H1 (cell line): ENCODE measurements at regions not wholly inside any gene's neighbourhood (a gene's known extent, or its start where the extent isn't known, plus 50 kb on each side); places are given as distances from the start of the nearest gene placed in this dataset.

Experiments used
- CTCF ChIA-PET: fragments of 300-600 bp; sonication (Branson Sonifier 250); formaldehyde crosslinking; loops from one replicate; lab custom pipeline; 2021; ENCODE audit not compliant: partially characterized antibody; lab: Charles Lee
- POLR2A ChIA-PET: fragments of 300-600 bp; sonication (Branson Sonifier 250); formaldehyde crosslinking; loops from one replicate; lab custom pipeline; 2021; ENCODE audit warnings: inconsistent platforms; ENCODE audit not compliant: partially characterized antibody; lab: Charles Lee
- DNase-seq, 2 experiments: peaks; one replicate each; pipeline versions ENCODE4 v3.0.0 to v3.0.0-alpha.2; 2010 to 2022; ENCODE audit warnings: low spot score in 2 of 2, low read depth in 1 of 2, mixed read lengths in 1 of 2
- FAIRE-seq: peaks from 2 replicates; lab custom pipeline; 2011; peaks lifted over from hg19 to GRCh38; lab: Jason Lieb, UNC
- H2AFZ ChIP-seq: 2 replicates; pipeline ENCODE4 v1.8.1; 2012; ENCODE audit warnings: low read length, inconsistent platforms
- H2AK5ac ChIP-seq: 2 replicates; pipeline ENCODE4 v1.6.1; 2013; ENCODE audit warnings: low read depth, low read length
- H2BK120ac ChIP-seq: replicated peaks from 2 replicates; pipeline ENCODE3; 2013; ENCODE audit warnings: low read depth, low read length, inconsistent platforms
- H2BK12ac ChIP-seq: 2 replicates; pipeline ENCODE4 v1.6.1; 2013; ENCODE audit warnings: low read depth, low read length
- H2BK15ac ChIP-seq: 2 replicates; pipeline ENCODE4 v1.6.1; 2013; ENCODE audit warnings: low read length
- H2BK20ac ChIP-seq: 2 replicates; pipeline ENCODE4 v1.6.1; 2013; ENCODE audit warnings: low read length
- H2BK5ac ChIP-seq: 2 replicates; pipeline ENCODE4 v1.6.1; 2013; ENCODE audit warnings: low read depth, low read length
- H3K14ac ChIP-seq: 2 replicates; pipeline ENCODE4 v1.6.1; 2013; ENCODE audit warnings: inconsistent platforms; ENCODE audit not compliant: insufficient read length
- H3K18ac ChIP-seq: 2 replicates; pipeline ENCODE4 v1.6.1; 2013; ENCODE audit warnings: low read length; ENCODE audit errors: extremely low read depth
- H3K23ac ChIP-seq: 2 replicates; pipeline ENCODE4 v1.6.1; 2013; ENCODE audit warnings: inconsistent platforms; ENCODE audit not compliant: insufficient read length
- H3K23me2 ChIP-seq: 2 replicates; pipeline ENCODE4 v1.6.1; 2013; ENCODE audit warnings: low read depth, low read length
- H3K27ac ChIP-seq: 2 replicates; pipeline ENCODE4 v1.6.1; 2011; ENCODE audit warnings: low read depth, low read length, inconsistent platforms
- H3K27me3 ChIP-seq, 4 experiments: replicated peaks in 1 of 4; 1 replicate in 1 of 4; 2 replicates in 3 of 4; pipeline versions ENCODE4 v1.6.1 to v1.8.1; 2011 to 2013; ENCODE audit warnings: low read length in 3 of 4, mild to moderate bottlenecking in 3 of 4, inconsistent platforms in 2 of 4, mixed read lengths in 2 of 4, moderate library complexity in 1 of 4; ENCODE audit not compliant: control insufficient read depth in 3 of 4, insufficient read depth in 3 of 4; ENCODE audit errors: extremely low read depth in 1 of 4
- H3K36me3 ChIP-seq, 4 experiments: 2 replicates each; pipeline versions ENCODE4 v1.6.1 to v1.8.1; 2011 to 2013; ENCODE audit warnings: mild to moderate bottlenecking in 4 of 4, low read length in 3 of 4, moderate library complexity in 2 of 4, control low read depth in 1 of 4, inconsistent platforms in 1 of 4; ENCODE audit not compliant: insufficient read depth in 4 of 4, control insufficient read depth in 2 of 4
- H3K4ac ChIP-seq: replicated peaks from 2 replicates; pipeline ENCODE3; 2013; ENCODE audit warnings: low read length, low read depth, mixed read lengths, inconsistent platforms; ENCODE audit not compliant: insufficient read length
- H3K4me1 ChIP-seq, 4 experiments: replicated peaks in 1 of 4; 1 replicate in 1 of 4; 2 replicates in 3 of 4; pipeline versions ENCODE4 v1.6.1 to v1.8.1; 2011 to 2013; ENCODE audit warnings: low read length in 3 of 4, inconsistent platforms in 2 of 4, mixed read lengths in 1 of 4; ENCODE audit not compliant: insufficient read depth in 4 of 4, control insufficient read depth in 3 of 4
- H3K4me2 ChIP-seq, 2 experiments: 2 replicates each; pipeline versions ENCODE4 v1.6.1 to v1.8.1; 2011 to 2013; ENCODE audit warnings: low read depth in 2 of 2, low read length in 2 of 2, control low read depth in 1 of 2, inconsistent platforms in 1 of 2, mild to moderate bottlenecking in 1 of 2; ENCODE audit not compliant: insufficient read depth in 1 of 2
- H3K4me3 ChIP-seq, 4 experiments: fragments of 200-600, 300-600 bp in 1 of 4; sonication (generic), shearing (Covaris generic), sonication (Bioruptor Twin) in 1 of 4; 2 replicates each; pipeline versions ENCODE4 v1.5.1 to v1.8.1; 2011 to 2016; ENCODE audit warnings: low read length in 4 of 4, low read depth in 3 of 4, control low read depth in 2 of 4, inconsistent platforms in 2 of 4, mild to moderate bottlenecking in 2 of 4, mixed read lengths in 1 of 4, moderate library complexity in 1 of 4; ENCODE audit not compliant: insufficient read depth in 2 of 4; ENCODE audit errors: extremely low read depth in 1 of 4
- H3K56ac ChIP-seq: replicated peaks from 2 replicates; pipeline ENCODE3; 2013; ENCODE audit warnings: low read depth, mild to moderate bottlenecking, mixed read lengths, low read length, inconsistent platforms; ENCODE audit not compliant: insufficient read length
- H3K79me1 ChIP-seq: 2 replicates; pipeline ENCODE4 v1.6.1; 2013; ENCODE audit warnings: low read depth, low read length, control low read depth
- H3K79me2 ChIP-seq, 2 experiments: 2 replicates each; pipeline versions ENCODE4 v1.6.1 to v1.8.1; 2012 to 2013; ENCODE audit warnings: low read length in 2 of 2, mild to moderate bottlenecking in 2 of 2, inconsistent platforms in 1 of 2; ENCODE audit not compliant: insufficient read depth in 2 of 2, control insufficient read depth in 1 of 2
- H3K9ac ChIP-seq, 4 experiments: replicated peaks in 1 of 4; 1 replicate in 1 of 4; 2 replicates in 3 of 4; pipeline versions ENCODE4 v1.6.1 to v1.8.1; 2011 to 2013; ENCODE audit warnings: low read depth in 3 of 4, low read length in 3 of 4, control low read depth in 2 of 4, mild to moderate bottlenecking in 2 of 4, moderate library complexity in 2 of 4, inconsistent platforms in 1 of 4; ENCODE audit errors: extremely low read depth in 1 of 4
- H3K9me3 ChIP-seq, 2 experiments: 2 replicates each; pipeline versions ENCODE4 v1.6.1 to v1.8.1; 2012 to 2013; ENCODE audit warnings: mild to moderate bottlenecking in 2 of 2, moderate library complexity in 2 of 2, control low read depth in 1 of 2, inconsistent platforms in 1 of 2, low read depth in 1 of 2, low read length in 1 of 2, mixed read lengths in 1 of 2; ENCODE audit not compliant: insufficient read depth in 2 of 2
- H4K20me1 ChIP-seq, 2 experiments: replicated peaks in 1 of 2; 2 replicates each; pipeline versions ENCODE3 to v1.8.1; 2011 to 2013; ENCODE audit warnings: inconsistent platforms in 2 of 2, low read length in 2 of 2, mild to moderate bottlenecking in 1 of 2; ENCODE audit not compliant: insufficient read depth in 2 of 2, control insufficient read depth in 1 of 2
- H4K5ac ChIP-seq: 2 replicates; pipeline ENCODE4 v1.6.1; 2013; ENCODE audit warnings: low read length, low read depth, mixed read lengths, inconsistent platforms; ENCODE audit not compliant: insufficient read length
- H4K8ac ChIP-seq: 2 replicates; pipeline ENCODE4 v1.8.0; 2013; ENCODE audit warnings: mild to moderate bottlenecking, moderate library complexity, low read length, inconsistent platforms; ENCODE audit not compliant: insufficient read depth; ENCODE audit errors: extremely low read depth
- H4K91ac ChIP-seq: replicated peaks from 2 replicates; pipeline ENCODE3; 2013; ENCODE audit warnings: low read length, mixed read lengths, inconsistent platforms; ENCODE audit not compliant: insufficient read length
- CTBP2 ChIP-seq: IDR thresholded peaks from 2 replicates; pipeline ENCODE4 v1.7.0; 2011; ENCODE audit warnings: borderline replicate concordance, mild to moderate bottlenecking, moderate library complexity, mixed read lengths, low read length; ENCODE audit not compliant: insufficient read depth, insufficient read length
- EGR1 ChIP-seq: IDR thresholded peaks from 2 replicates; pipeline ENCODE4 v1.6.1; 2011; ENCODE audit warnings: low read depth, low read length, borderline replicate concordance
- JUN ChIP-seq: IDR thresholded peaks from 2 replicates; pipeline ENCODE4 v1.6.1; 2011; ENCODE audit warnings: low read depth, mild to moderate bottlenecking, improper control_type of control experiment, low read length
- NANOG ChIP-seq: IDR thresholded peaks from 2 replicates; pipeline ENCODE4 v1.6.1; 2011; ENCODE audit warnings: low read length, low read depth, mild to moderate bottlenecking, inconsistent platforms; ENCODE audit not compliant: insufficient read depth, poor library complexity, severe bottlenecking
- POU5F1 ChIP-seq: IDR thresholded peaks from 2 replicates; pipeline ENCODE4 v1.6.1; 2011; ENCODE audit warnings: low read depth, mild to moderate bottlenecking, low read length, moderate library complexity
- RBBP5 ChIP-seq: IDR thresholded peaks from 2 replicates; pipeline ENCODE4 v1.7.1; 2012; ENCODE audit warnings: low read depth, mild to moderate bottlenecking, inconsistent platforms, low read length, moderate library complexity, borderline replicate concordance
- TAF1 ChIP-seq: IDR thresholded peaks from 2 replicates; pipeline ENCODE4 v1.6.1; 2011; ENCODE audit warnings: mild to moderate bottlenecking, low read depth, low read length
- TEAD4 ChIP-seq: IDR thresholded peaks from 2 replicates; pipeline ENCODE4 v1.6.1; 2012; ENCODE audit warnings: low read depth, low read length, inconsistent platforms, mixed read lengths
- WGBS, 2 experiments: shearing (Covaris generic) in 1 of 2; methylation state at CpG; one replicate each; pipeline versions ENCODE4 v1.1.6 to v1.1.7; 2013 to 2015; ENCODE audit warnings: low lambda C conversion rate in 2 of 2, mixed read lengths in 2 of 2, inconsistent platforms in 1 of 2, low coverage in 1 of 2, missing lambda C conversion rate in 1 of 2; ENCODE audit not compliant: insufficient replicate concordance in 2 of 2, insufficient coverage in 1 of 2, insufficient read length in 1 of 2; ENCODE audit errors: extremely low coverage in 1 of 2, missing lambda C conversion rate in 1 of 2; 5-methylcytosine and 5-hydroxymethylcytosine counted together

GRCh38 chr11:105298630-105299029 is 159.1 kb upstream of the CARD18 start:
- no peak overlapping the region for H3K4me2 ChIP-seq
- 100% methylated on average over 3 of the region's 3 CpGs; no CpG with 5 or more reads in 1 of the 2 experiments for WGBS, 2 experiments

More at GRCh38 chr11:105298630-105299029, 159.1 kb upstream of the CARD18 start:
- Histone ChIP-seq H3K79me2 (no peaks in the 10 kb centered on the region), H2BK5ac (no peak overlapping the region), H3K9ac (no peak overlapping the region), H4K91ac (no peak overlapping the region)
- POLR2A ChIA-PET, result no interaction called here
- TF ChIP-seq TAF1, result no peak
- TF ChIP-seq POU5F1, result no peak
- no peak for TF ChIP-seq EGR1
- no peak for TF ChIP-seq TEAD4
- TF ChIP-seq RBBP5, result no peak
- TF ChIP-seq NANOG, result no peak
- TF ChIP-seq JUN, result no peak
- TF ChIP-seq CTBP2, result no peak
- TF ChIP-seq, all 59 proteins: peak for 0
- H3K36me3 ChIP-seq, result no peaks in the 10 kb centered on the region
- no peaks in the 10 kb centered on the region for H3K27me3 ChIP-seq
- H3K18ac ChIP-seq, result no peak overlapping the region
- H3K23ac ChIP-seq, result no peak overlapping the region
- no peak for DNase-seq
- H4K5ac ChIP-seq, result no peak overlapping the region
- H3K27ac ChIP-seq, result no peak overlapping the region
- no peaks in the 10 kb centered on the region for H3K9me3 ChIP-seq
- no peak for FAIRE-seq
- no peak overlapping the region for H3K14ac ChIP-seq
- no peak overlapping the region for H2BK20ac ChIP-seq
- H3K23me2 ChIP-seq, result no peaks in the 10 kb centered on the region
- H3K4me3 ChIP-seq, result no peak overlapping the region
- no peak overlapping the region for H2BK15ac ChIP-seq
- H3K4me1 ChIP-seq, result no peaks in the 10 kb centered on the region
- H2AFZ ChIP-seq, result no peak overlapping the region
- H3K56ac ChIP-seq, result no peak overlapping the region
- CTCF ChIA-PET, result interaction anchor here (0.5 to 0.8 kb wide), 2 partner anchors 17 to 1381 kb away, joined by 3 read pairs; no protein-coding TSS in a partner anchor
- no peak overlapping the region for H3K4ac ChIP-seq
- no peaks in the 10 kb centered on the region for H3K79me1 ChIP-seq
- H2AK5ac ChIP-seq, result no peak overlapping the region
- H4K8ac ChIP-seq, result no peak overlapping the region
- H4K20me1 ChIP-seq, result no peaks in the 10 kb centered on the region
- no peak overlapping the region for H2BK12ac ChIP-seq
- H2BK120ac ChIP-seq, result no peak overlapping the region
